Neural cell (in vitro differentiated cells): ENCODE measurements at regions not wholly inside any gene's neighbourhood (a gene's known extent, or its start where the extent isn't known, plus 50 kb on each side); places are given as distances from the start of the nearest gene placed in this dataset.

Experiments
- H2AFZ ChIP-seq: fragments of 200-600, 300-800 bp; sonication (generic), shearing (Covaris generic); 2 replicates; pipeline ENCODE4 v1.6.0; 2014; ENCODE audit warnings: low read depth, mild to moderate bottlenecking, antibody characterized with exemption, low read length, moderate library complexity
- H3F3A ChIP-seq: fragments of 200-600 bp; shearing (Covaris generic); 2 replicates; pipeline ENCODE4 v1.6.1; 2016; ENCODE audit warnings: mild to moderate bottlenecking, moderate library complexity, mixed read lengths, antibody characterized with exemption, low read length; ENCODE audit not compliant: insufficient read depth, poor library complexity, severe bottlenecking
- H3K27ac ChIP-seq: fragments of 200-600, 300-800 bp; sonication (generic), shearing (Covaris generic); 2 replicates; pipeline ENCODE4 v1.5.1; 2014; ENCODE audit warnings: mild to moderate bottlenecking, low read length, moderate library complexity
- H3K27me3 ChIP-seq: fragments of 300-800, 200-600 bp; sonication (generic), shearing (Covaris generic); 2 replicates; pipeline ENCODE4 v1.6.0; 2014; ENCODE audit warnings: mild to moderate bottlenecking, low read depth, low read length, moderate library complexity; ENCODE audit not compliant: insufficient read depth
- H3K36me3 ChIP-seq: fragments of 300-800, 200-600 bp; sonication (generic), shearing (Covaris generic); 2 replicates; pipeline ENCODE4 v1.5.1; 2014; ENCODE audit warnings: mild to moderate bottlenecking, antibody characterized with exemption, low read length, moderate library complexity; ENCODE audit not compliant: insufficient read depth
- H3K4me2 ChIP-seq: fragments of 300-800, 200-600 bp; sonication (generic), shearing (Covaris generic); 2 replicates; pipeline ENCODE4 v1.6.0; 2014; ENCODE audit warnings: mild to moderate bottlenecking, low read length
- H3K4me3 ChIP-seq: fragments of 300-800, 200-600 bp; sonication (generic), shearing (Covaris generic); 2 replicates; pipeline ENCODE4 v1.5.1; 2014; ENCODE audit warnings: mild to moderate bottlenecking, low read length, moderate library complexity
- H3K79me2 ChIP-seq: fragments of 200-600 bp; shearing (Covaris generic); replicated peaks from 2 replicates; pipeline ENCODE4 v1.6.0; 2014; ENCODE audit warnings: mild to moderate bottlenecking, low read length, moderate library complexity; ENCODE audit not compliant: insufficient read depth
- H3K9ac ChIP-seq: fragments of 300-800, 200-600 bp; sonication (generic), shearing (Covaris generic); 2 replicates; pipeline ENCODE4 v1.6.1; 2016; ENCODE audit warnings: mild to moderate bottlenecking, low read length, mixed read lengths
- H3K9me2 ChIP-seq: fragments of 200-600 bp; shearing (Covaris generic); 2 replicates; pipeline ENCODE4 v1.6.1; 2016; ENCODE audit warnings: mild to moderate bottlenecking, low read length, mixed read lengths; ENCODE audit not compliant: insufficient read depth
- H3K9me3 ChIP-seq: fragments of 200-600, 300-800 bp; sonication (generic), shearing (Covaris generic); 2 replicates; pipeline ENCODE4 v1.6.1; 2016; ENCODE audit warnings: mild to moderate bottlenecking, mixed run types, low read length, moderate library complexity, mixed read lengths
- H4K20me1 ChIP-seq: fragments of 200-600 bp; shearing (Covaris generic); 2 replicates; pipeline ENCODE4 v1.6.1; 2016; ENCODE audit warnings: mild to moderate bottlenecking, mixed run types; ENCODE audit not compliant: insufficient read depth
- EP300 ChIP-seq: fragments of 450-650 bp; conservative IDR thresholded peaks from 2 replicates; pipeline ENCODE4 v1.6.1; 2014; ENCODE audit warnings: antibody characterized with exemption, mild to moderate bottlenecking, moderate library complexity; ENCODE audit not compliant: poor library complexity, severe bottlenecking
- EZH2 ChIP-seq: fragments of 200-600, 300-800 bp; shearing (Covaris generic), sonication (generic); IDR thresholded peaks from 2 replicates; pipeline ENCODE4 v1.6.1; 2014; ENCODE audit warnings: antibody characterized with exemption, low read length, borderline replicate concordance, mild to moderate bottlenecking; ENCODE audit not compliant: insufficient read depth, poor library complexity, severe bottlenecking
- MXI1 ChIP-seq: fragments of 450-650 bp; conservative IDR thresholded peaks from 2 replicates; pipeline ENCODE4 v1.6.1; 2014; ENCODE audit warnings: antibody characterized with exemption, mild to moderate bottlenecking; ENCODE audit not compliant: poor library complexity, severe bottlenecking
- POLR2AphosphoS5 ChIP-seq: IDR thresholded peaks from 2 replicates; pipeline ENCODE4 v1.6.1; 2012
- RAD21 ChIP-seq: fragments of 450-650 bp; conservative IDR thresholded peaks from 2 replicates; pipeline ENCODE4 v1.6.1; 2014; ENCODE audit warnings: antibody characterized with exemption, mild to moderate bottlenecking, moderate library complexity
- SMC3 ChIP-seq: fragments of 450-650 bp; conservative IDR thresholded peaks from 2 replicates; pipeline ENCODE4 v1.6.1; 2014; ENCODE audit warnings: antibody characterized with exemption, mild to moderate bottlenecking, moderate library complexity; ENCODE audit not compliant: poor library complexity
- TAF1 ChIP-seq: IDR thresholded peaks from 2 replicates; pipeline ENCODE4 v1.6.1; 2012; ENCODE audit warnings: low read depth
- TF ChIP-seq, protein P1 (sequence below): fragments of 450-650 bp; IDR thresholded peaks from 2 replicates; pipeline ENCODE4 v1.5.1; 2014; ENCODE audit warnings: antibody characterized with exemption, mild to moderate bottlenecking, moderate library complexity; ENCODE audit not compliant: poor library complexity, severe bottlenecking
- TF ChIP-seq, protein P2 (sequence below): IDR thresholded peaks from 2 replicates; pipeline ENCODE4 v1.6.1; 2012; ENCODE audit warnings: borderline replicate concordance

DNA sequence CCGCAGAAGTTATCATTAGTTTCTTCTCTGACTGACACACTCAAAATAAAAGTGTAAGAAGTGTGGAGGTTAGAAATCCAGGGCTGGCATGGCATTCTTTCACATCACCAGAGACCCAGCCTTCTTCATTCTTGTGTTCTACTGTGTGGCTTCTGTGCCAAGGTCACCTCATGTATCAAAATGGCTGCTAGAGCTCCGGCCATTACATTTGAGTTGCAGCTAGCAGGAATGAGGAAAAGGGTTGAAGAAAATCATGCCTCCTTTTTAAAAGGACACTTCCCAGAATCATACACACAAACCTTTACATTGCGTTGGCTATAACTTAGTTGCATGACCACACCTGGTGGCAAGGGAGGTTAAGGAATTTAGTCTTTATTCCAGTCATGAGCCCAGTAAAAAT, 345.6 kb upstream of the PROK2 start:
- no peak overlapping the region for H3K4me3 ChIP-seq
- H3K27ac ChIP-seq, result no peak overlapping the region
- no peak overlapping the region for H2AFZ ChIP-seq
- no peaks in the 10 kb centered on the region for H3K79me2 ChIP-seq
- H3K9me2 ChIP-seq, result no peaks in the 10 kb centered on the region
- H3F3A ChIP-seq, result no peaks in the 10 kb centered on the region
- no peaks in the 10 kb centered on the region for H3K36me3 ChIP-seq
- no peak for TF ChIP-seq POLR2AphosphoS5
- TF ChIP-seq EZH2, result no peak
- no peak for TF ChIP-seq RAD21
- TF ChIP-seq, protein P1, sequence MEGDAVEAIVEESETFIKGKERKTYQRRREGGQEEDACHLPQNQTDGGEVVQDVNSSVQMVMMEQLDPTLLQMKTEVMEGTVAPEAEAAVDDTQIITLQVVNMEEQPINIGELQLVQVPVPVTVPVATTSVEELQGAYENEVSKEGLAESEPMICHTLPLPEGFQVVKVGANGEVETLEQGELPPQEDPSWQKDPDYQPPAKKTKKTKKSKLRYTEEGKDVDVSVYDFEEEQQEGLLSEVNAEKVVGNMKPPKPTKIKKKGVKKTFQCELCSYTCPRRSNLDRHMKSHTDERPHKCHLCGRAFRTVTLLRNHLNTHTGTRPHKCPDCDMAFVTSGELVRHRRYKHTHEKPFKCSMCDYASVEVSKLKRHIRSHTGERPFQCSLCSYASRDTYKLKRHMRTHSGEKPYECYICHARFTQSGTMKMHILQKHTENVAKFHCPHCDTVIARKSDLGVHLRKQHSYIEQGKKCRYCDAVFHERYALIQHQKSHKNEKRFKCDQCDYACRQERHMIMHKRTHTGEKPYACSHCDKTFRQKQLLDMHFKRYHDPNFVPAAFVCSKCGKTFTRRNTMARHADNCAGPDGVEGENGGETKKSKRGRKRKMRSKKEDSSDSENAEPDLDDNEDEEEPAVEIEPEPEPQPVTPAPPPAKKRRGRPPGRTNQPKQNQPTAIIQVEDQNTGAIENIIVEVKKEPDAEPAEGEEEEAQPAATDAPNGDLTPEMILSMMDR, result no peak
- TF ChIP-seq MXI1, result no peak
- TF ChIP-seq TAF1, result no peak
- no peak for TF ChIP-seq SMC3
- no peak for TF ChIP-seq EP300
- TF ChIP-seq, protein P2, sequence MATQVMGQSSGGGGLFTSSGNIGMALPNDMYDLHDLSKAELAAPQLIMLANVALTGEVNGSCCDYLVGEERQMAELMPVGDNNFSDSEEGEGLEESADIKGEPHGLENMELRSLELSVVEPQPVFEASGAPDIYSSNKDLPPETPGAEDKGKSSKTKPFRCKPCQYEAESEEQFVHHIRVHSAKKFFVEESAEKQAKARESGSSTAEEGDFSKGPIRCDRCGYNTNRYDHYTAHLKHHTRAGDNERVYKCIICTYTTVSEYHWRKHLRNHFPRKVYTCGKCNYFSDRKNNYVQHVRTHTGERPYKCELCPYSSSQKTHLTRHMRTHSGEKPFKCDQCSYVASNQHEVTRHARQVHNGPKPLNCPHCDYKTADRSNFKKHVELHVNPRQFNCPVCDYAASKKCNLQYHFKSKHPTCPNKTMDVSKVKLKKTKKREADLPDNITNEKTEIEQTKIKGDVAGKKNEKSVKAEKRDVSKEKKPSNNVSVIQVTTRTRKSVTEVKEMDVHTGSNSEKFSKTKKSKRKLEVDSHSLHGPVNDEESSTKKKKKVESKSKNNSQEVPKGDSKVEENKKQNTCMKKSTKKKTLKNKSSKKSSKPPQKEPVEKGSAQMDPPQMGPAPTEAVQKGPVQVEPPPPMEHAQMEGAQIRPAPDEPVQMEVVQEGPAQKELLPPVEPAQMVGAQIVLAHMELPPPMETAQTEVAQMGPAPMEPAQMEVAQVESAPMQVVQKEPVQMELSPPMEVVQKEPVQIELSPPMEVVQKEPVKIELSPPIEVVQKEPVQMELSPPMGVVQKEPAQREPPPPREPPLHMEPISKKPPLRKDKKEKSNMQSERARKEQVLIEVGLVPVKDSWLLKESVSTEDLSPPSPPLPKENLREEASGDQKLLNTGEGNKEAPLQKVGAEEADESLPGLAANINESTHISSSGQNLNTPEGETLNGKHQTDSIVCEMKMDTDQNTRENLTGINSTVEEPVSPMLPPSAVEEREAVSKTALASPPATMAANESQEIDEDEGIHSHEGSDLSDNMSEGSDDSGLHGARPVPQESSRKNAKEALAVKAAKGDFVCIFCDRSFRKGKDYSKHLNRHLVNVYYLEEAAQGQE, result no peak
- H3K4me2 ChIP-seq, result no peak overlapping the region
- H4K20me1 ChIP-seq, result no peaks in the 10 kb centered on the region
- H3K9ac ChIP-seq, result no peak overlapping the region
- H3K9me3 ChIP-seq, result no peaks in the 10 kb centered on the region
- H3K27me3 ChIP-seq, result no peaks in the 10 kb centered on the region

DNA sequence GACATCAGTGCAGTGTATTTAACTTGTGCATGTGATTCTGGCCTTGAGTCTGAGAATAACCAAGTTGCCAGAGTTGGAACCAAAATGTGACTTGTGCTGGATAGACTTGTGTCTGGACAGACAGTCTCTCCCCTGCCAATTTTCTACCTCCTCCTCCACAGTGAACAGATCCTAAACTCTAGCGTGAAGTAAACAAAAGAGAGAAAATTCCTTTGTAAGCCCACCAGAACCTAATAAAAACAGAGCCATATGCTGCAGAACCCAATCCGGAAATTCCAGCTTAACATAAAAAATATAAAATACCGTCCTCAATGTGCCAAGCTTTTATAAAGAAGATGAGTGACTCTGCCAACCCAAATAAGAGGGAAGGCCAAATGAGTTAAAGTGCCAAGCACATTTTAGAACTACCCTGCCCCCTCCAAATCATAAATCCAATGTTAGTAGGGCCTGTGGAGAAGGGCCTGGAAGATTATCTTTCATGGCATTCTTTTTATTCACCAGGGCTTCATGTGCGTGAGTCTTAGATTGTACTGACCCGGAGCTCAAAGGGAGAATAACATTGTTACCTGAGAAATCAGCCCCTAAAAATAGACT, 344.6 kb upstream of the PROK2 start:
- TF ChIP-seq SMC3 (no peak), POLR2AphosphoS5 (no peak), EZH2 (no peak), MXI1 (no peak), EP300 (no peak), TAF1 (no peak), RAD21 (no peak)
- TF ChIP-seq, protein P2, result no peak
- TF ChIP-seq, protein P1, result no peak
- H3K4me2 ChIP-seq, result no peak overlapping the region
- H3K27ac ChIP-seq, result no peak overlapping the region

More for the DNA sequence above, 344.6 kb upstream of the PROK2 start:
- no peaks in the 10 kb centered on the region for H3K27me3 ChIP-seq
- H3K9me2 ChIP-seq, result no peaks in the 10 kb centered on the region
- no peak overlapping the region for H3K4me3 ChIP-seq
- H4K20me1 ChIP-seq, result no peaks in the 10 kb centered on the region
- no peaks in the 10 kb centered on the region for H3K9me3 ChIP-seq
- H3K79me2 ChIP-seq, result no peaks in the 10 kb centered on the region
- H3K36me3 ChIP-seq, result no peaks in the 10 kb centered on the region
- H2AFZ ChIP-seq, result no peak overlapping the region
- no peak overlapping the region for H3K9ac ChIP-seq
- H3F3A ChIP-seq, result no peaks in the 10 kb centered on the region
